Vagina (tissue), 2 donors: ENCODE measurements at regions not wholly inside any gene's neighbourhood (a gene's known extent, or its start where the extent isn't known, plus 50 kb on each side); places are given as distances from the start of the nearest gene placed in this dataset.

Source experiments
- POLR2A ChIP-seq, 2 donors: fragments of 450-650 bp; IDR thresholded peaks; one replicate each; pipeline ENCODE4 v1.6.1; 2017; ENCODE audit warnings: antibody characterized with exemption in 2 of 2, mild to moderate bottlenecking in 2 of 2, moderate library complexity in 2 of 2
- POLR2AphosphoS5 ChIP-seq, 2 donors: sonication (generic); formaldehyde crosslinking; IDR thresholded peaks; one replicate each; pipeline ENCODE4 v1.9.0; 2017; ENCODE audit warnings: antibody characterized with exemption in 2 of 2, mild to moderate bottlenecking in 2 of 2, low read depth in 1 of 2; ENCODE audit not compliant: insufficient read depth in 1 of 2
- TF ChIP-seq, protein P1 (sequence below), 3 experiments: fragments of 450-650 bp in 2 of 3; fragments of 200-600 bp in 1 of 3; sonication (generic) in 1 of 3; IDR thresholded peaks; one replicate each; pipeline ENCODE4 v1.5.1; 2017 to 2019; ENCODE audit warnings: antibody characterized with exemption in 3 of 3, mild to moderate bottlenecking in 2 of 3, moderate library complexity in 2 of 3

DNA sequence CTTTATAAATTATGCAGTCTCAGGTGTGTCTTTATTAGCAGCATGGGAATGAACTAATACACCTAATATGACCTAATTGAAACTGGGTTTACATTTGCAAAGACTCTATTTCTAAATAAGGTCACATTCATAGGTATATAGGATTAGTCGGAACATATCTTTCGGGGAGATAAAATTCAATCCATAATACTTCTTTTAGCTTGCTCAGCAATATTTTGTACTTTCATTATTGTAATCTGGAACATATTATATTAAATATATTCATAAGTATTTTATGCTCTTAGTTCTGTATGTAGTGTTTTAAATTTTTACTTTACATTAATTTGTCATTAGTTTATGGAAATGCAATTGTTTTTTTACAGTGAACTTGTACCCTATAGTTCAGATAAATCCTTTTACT, 927.7 kb downstream of the CCDC85A start:
- no peak for TF ChIP-seq POLR2A (IDR thresholded peaks at IDR 0.05)
- TF ChIP-seq, protein P1, sequence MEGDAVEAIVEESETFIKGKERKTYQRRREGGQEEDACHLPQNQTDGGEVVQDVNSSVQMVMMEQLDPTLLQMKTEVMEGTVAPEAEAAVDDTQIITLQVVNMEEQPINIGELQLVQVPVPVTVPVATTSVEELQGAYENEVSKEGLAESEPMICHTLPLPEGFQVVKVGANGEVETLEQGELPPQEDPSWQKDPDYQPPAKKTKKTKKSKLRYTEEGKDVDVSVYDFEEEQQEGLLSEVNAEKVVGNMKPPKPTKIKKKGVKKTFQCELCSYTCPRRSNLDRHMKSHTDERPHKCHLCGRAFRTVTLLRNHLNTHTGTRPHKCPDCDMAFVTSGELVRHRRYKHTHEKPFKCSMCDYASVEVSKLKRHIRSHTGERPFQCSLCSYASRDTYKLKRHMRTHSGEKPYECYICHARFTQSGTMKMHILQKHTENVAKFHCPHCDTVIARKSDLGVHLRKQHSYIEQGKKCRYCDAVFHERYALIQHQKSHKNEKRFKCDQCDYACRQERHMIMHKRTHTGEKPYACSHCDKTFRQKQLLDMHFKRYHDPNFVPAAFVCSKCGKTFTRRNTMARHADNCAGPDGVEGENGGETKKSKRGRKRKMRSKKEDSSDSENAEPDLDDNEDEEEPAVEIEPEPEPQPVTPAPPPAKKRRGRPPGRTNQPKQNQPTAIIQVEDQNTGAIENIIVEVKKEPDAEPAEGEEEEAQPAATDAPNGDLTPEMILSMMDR (IDR thresholded peaks at IDR 0.05), result no peak
- TF ChIP-seq POLR2AphosphoS5 (IDR thresholded peaks at IDR 0.05; ENCODE audit: insufficient read depth in 1 of 2, low read depth in 1 of 2), result no peak
